ENCODE measurements at regions not wholly inside any gene's neighbourhood (a gene's known extent, or its start where the extent isn't known, plus 50 kb on each side); places are given as distances from the start of the nearest gene placed in this dataset.

DNA sequence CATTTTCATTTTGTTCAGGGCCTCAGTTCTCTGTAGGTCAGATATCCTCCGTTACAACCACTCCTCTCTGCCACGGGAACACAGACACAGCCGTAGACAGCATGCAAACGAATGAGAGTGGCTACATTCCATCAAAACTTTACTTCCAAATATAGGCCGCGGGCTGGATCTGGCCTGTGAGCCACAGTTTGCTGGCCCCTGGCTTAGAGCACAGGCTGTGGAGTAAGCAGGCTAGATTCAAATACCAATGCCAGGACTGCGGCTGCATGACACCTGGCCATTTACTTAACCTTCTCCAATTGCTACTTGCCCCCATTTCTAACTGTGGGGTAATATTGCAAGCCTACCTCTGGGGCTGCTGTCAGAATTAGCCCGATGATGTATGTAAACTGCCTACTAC lies 325.8 kb upstream of the POU3F3 start:
- DNase-seq (ENCODE audit: low read depth), result no peak

DNA sequence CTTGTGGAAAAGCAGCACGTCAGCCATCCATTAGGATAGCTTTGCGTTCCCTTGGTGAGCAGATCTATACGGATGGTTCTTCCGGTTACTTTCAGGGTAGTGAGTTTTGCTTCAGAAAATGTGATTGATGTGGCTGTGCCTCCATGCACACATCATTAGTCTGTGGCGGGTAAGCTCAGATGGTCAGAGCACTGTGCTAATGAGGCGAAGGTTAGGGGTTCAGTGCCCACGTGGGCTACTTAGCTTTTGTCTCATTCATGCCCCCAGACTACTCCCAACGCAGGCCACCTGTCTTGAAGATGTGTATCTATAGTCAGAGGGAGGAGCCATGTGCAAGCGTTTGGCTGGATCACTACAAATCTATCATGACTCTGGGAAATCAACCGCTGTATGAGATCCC lies 322.8 kb upstream of the POU3F3 start:
- DNase-seq (ENCODE audit: low read depth), result no peak

DNA sequence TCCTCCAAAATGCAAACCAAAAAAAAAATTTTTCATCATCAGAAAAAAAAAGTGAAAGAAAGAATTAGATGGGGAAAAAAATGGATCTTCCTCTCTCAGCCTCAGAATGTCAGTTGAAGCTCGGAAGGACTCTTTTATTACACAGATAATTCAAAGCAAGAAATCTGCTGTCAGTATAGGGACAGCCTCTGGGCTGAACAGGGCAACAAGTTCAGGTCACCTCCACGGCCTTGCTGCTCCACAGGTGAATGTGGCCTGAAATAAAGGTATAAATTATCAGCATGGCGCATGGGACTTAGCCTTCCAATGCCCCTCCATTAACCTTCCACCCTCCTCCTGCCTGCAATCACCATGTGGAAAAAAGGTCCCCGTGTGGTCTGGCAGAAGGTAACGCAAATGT lies 316.8 kb upstream of the POU3F3 start:
- no peak for DNase-seq (ENCODE audit: low read depth)

DNA sequence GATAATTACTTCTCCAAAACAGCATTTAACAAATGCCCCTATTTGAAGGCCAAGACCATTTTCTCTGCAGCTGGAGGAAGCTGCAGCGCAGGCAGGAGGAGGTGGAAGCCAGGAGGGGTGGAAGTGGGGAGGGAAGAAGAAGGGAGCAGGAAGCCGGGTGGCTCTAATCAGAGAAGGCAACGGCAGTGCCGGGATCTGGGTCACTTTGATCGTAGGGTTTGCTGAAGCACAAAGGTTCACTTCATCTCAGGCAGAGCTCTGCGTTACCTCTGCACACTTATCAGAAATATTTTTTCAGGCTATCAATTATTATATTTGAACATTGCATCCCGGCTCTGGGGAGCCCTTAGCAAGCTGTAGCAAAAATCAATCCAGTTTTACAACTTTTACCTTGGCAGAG lies 315.8 kb upstream of the POU3F3 start:
- no peak for DNase-seq (ENCODE audit: low read depth)

DNA sequence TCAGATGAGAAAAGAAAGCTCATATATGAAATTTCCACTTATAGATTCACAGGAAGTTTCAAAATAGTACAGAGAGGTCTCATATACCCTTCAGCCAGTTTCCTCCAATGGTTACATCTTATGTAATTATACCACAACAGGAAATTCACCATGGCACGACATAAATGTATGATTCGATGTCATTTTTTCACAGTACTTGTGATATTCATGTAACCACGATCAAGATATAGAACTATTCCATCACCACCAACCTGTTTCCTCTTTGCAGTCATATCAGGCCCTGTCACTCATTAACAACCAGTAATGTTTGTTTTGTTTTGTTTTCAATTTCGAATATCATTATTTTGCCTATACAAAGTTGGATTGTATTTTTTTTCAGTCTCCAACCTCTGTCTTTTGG lies 314.3 kb upstream of the POU3F3 start:
- DNase-seq (ENCODE audit: low read depth), result no peak

DNA sequence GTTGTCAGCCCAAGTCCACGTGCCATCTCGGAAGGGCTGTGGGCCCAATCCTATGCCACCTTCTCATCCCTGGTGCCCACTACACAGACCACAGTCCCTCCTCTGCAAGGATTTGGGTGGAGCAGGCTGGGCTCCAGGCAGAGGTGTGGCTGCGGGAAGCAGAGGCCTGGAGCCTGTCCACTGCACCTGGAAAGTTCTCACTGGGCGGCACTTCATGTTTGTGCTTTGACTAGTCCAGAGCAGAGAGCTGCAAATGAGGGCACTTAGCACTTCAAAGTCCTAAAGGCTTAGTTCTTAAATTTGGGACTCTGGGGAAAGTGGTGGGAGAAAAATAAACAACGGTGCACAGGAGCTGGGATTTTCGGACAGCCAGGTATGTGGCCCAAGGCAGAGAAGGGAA lies 308.9 kb upstream of the POU3F3 start:
- no peak for DNase-seq (ENCODE audit: low read depth)

DNA sequence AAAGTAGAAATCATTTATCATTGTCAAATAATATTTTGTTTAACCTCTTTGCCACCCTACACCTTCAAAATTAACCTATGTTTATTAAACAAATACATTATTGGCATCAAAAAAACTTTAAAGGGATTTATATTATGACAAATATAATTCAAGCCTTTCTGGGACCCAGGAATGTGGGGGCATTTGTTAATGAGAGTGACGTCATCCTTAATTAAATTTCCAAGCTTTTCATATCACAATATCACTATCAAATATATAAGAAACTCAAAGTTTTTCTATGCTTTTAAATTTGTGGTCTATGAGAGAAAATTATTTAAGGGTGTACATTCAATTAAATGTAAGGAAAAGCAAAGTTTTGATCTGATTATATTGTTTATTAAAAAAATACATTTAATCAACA lies 307.4 kb upstream of the POU3F3 start:
- DNase-seq (ENCODE audit: low read depth), result no peak

DNA sequence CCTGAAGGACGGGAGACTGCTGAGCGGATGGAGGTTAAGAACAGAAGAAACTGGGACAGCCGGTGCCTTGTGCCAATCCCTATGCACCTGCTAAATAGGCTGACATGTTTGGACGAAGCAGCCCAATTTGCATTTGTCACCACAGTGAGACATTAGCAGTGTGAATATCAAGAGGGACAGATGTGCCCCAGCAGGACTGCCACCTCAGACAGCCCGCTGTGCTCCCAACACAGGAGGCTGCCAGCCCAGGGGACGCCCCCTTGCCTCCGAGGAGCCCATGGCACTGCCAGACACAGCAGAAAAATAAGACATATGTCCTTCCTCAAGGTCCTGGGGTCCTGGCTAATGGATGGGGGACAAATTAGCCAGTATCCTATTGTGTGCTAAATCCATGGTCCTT lies 306.7 kb upstream of the POU3F3 start:
- no peak for DNase-seq (ENCODE audit: low read depth)

DNA sequence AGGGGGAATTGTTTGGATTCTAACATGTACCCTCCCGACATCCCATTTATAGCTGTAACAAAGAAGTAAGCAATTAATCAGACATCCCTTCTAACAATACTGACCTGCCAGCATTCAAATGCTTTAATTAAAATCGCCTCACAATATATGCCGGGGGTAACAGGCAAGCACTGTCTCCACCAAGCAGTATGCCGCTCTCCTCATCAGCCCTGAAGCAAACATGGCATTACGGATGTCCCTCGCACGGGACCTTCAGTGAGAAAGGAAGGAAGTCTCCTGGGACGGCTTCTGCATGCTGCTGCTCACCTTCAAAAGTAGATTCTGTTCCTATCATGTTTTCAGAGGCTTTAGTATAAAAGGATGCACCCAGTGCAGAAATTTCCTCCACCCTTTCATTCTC lies 292.7 kb upstream of the POU3F3 start:
- DNase-seq (ENCODE audit: low read depth), result no peak

DNA sequence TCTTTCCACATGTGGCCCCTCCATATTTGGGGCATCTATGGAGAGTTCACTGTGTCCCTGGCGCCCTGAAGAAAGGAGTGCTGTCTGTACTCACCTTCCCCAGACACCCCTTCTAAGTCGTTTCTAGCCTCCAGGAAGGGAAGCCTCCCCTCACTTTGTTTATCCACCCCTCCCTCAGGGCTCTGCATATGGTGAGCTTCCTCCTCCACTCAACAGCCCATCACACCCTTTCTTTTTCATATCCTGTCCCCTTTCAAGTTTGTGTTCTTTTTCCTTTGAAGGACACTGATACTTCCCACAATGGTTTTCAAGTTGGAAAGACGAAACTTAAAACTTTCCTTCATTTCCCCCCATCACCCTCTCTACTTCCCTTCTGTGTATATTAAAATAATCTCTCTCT lies 291.4 kb upstream of the POU3F3 start:
- DNase-seq (ENCODE audit: low read depth), result no peak

DNA sequence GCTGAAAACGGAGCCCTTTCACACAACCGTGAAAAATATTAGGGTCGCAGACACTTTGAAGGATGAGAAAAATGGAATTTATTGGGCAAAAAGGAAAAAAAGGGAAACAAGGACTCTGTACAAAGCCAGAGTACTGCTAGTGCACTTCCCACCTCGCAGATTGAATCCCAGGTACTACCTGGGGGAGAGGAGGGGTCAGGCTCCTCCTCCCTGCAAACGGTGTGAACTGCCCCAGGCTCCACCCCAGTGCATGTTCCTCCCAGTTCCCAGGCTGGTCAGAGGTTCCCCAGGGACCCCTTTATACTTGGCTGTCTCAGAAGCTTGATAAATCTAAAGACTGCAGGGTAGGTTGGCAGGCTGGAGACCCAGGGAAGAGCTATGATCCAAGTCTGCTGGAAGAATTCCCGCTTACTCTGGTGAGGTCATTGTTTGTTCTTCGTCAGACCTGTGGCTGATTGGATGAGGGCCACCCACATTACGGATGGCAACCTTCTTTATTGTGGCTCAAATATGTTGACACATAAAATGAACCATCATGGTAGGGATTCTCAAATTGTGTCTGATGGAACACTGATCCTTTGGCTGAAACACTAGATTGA lies 290.4 kb upstream of the POU3F3 start:
- no peak for DNase-seq (ENCODE audit: low read depth)

DNA sequence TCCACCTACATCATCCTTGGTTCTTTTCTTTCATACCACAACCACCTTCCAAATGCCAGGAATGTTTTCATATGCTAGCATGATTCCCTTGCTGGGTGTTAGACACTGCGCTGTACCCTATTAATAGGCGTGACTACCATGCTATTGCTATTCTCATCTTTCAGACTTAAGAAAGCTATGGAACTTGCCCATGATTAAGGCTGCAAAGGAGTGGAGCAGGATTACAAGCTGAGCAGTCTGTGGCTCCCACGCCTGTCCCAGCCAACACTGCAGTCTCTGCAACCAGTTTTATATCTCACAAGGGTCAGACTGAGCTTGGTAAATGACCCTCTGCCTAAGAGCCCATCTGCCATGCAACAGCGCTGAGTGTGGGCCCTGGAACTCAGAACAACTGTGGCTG lies 285.7 kb upstream of the POU3F3 start:
- no peak for DNase-seq (ENCODE audit: low read depth)

DNA sequence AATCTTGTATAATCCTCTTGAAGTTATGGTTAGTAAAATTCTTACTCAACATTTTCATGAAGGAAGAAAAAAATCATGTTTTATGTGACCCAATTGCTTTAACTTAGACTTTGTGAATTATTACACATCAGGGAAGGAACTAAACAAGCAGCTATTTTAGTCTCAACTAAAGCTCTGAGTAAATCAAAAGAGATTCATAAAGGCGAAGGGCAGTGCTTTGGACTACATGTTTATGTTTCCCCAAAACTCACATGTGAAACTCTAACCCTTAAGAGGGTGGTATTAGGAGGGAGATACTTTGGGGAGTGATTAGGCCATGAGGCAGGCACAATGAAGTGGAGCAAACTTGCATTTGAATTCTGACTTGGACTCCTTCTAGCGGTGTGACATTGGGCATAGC lies 283.7 kb upstream of the POU3F3 start:
- no peak for DNase-seq (ENCODE audit: low read depth)

DNA sequence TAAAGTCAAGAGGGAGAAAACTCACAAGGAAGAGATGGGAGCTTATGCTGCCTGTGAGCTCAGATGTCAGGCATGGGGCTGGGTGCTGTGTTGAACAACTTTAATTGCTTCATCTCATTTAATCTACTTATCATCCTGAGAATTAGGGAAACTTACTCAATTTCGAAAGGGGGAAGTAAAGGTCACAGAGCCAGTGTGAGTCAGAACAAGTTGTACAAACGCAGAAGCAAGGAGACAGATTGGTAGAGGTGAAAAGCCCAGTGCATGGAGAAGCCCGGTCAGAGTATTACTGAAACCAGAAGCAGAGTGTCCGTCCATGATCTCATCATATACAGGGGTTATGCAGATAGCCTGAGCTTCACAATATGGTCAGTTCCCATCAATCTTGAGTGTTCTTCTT lies 281.1 kb upstream of the POU3F3 start:
- no peak for DNase-seq (ENCODE audit: low read depth)

DNA sequence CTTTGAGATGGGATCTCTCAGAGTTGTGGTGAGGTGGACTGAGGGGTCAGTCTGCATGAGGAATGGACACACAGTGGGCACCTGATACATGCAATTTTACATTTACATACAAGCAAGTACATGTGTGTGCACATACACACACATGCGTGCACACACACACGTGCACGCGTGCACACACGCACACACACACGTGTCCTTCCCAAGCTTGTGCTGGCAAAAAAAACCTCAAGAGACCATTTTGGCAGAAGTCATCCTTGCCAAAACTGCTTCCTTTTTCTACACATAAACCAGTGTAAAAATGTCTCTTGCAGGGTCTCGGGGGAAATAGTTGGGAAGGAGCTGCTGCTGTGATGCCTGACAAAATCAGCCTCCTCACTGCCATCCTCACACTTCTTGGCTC lies 279.5 kb upstream of the POU3F3 start:
- no peak for DNase-seq (ENCODE audit: low read depth)

DNA sequence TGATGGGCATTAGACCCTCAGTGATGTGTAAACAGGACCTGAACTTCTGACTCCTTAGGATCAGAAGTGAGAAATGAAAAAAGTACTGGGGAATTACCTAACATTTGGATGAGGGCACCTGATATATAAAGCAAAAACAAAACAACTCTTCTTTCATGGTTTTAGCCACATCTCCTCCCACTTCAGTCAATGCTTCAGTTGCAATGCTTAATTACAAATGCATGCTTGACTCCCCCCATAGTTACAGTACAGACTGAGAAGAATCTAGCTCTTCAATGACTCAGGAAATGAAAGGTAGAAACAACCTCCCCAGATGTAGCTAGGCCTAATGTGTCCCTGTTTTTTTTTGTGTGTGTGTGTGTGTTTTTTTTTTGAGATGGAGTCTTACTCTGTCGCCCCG lies 276.8 kb upstream of the POU3F3 start:
- DNase-seq (ENCODE audit: low read depth), result no peak

DNA sequence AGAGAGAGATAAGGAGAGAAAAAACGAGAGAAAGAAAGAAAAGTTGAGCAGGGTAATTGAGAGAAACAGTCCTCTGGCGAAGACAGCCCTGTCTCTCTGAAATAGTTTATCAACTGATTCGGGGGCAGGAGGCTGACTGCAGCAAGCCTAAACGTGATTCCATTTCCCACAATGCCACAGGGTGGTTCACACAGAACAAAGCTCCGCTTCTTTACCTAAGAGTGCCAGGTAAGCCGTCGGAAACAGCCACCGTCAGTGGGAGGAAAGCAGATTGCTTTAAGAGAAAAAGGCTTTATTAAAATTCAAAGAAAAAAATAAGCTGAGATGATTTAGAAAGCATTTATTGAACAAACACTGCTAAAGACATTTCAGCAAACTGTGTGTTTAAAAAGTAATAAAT lies 271.4 kb upstream of the POU3F3 start:
- no peak for DNase-seq (ENCODE audit: low read depth)

DNA sequence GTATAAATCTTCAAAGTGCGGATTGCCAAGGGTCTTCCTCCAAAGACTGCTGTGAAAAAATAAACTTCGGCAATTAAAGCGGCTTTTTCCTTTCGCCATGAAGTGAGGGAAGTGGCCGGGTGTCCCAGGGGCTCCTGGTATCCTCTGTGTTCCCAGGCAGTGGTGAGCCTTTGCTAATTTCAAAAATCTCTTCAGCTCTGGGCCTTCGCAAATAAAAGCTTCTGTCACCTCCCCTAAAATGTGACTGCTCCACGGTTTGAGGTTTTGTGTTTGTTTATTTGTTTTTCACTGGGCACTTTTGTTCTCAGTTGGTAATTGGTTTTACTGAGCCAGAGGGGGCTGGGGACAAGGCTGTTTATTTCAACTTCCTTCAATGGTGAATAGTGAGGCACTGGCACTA lies 270.1 kb upstream of the POU3F3 start:
- DNase-seq (ENCODE audit: low read depth), result no peak

DNA sequence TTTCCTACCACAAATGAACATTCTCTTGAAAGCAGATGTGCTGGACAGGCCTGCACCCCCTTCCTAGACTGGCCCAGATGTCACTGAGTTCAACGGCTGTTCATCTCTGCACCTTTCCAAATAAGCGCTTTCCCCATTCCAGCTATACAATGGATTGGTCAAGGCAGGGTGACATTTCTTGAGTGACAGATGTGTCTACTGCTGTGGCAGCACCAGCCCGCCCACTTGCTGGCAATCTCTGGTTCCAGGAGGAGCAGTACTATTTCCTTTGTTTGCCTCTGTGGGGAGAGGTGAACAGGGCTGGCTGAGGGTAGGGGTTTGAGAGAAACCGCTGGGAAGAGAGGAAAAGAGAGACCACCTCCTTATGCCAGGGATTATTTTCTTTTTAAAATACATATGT lies 269.5 kb upstream of the POU3F3 start:
- DNase-seq (ENCODE audit: low read depth), result no peak

DNA sequence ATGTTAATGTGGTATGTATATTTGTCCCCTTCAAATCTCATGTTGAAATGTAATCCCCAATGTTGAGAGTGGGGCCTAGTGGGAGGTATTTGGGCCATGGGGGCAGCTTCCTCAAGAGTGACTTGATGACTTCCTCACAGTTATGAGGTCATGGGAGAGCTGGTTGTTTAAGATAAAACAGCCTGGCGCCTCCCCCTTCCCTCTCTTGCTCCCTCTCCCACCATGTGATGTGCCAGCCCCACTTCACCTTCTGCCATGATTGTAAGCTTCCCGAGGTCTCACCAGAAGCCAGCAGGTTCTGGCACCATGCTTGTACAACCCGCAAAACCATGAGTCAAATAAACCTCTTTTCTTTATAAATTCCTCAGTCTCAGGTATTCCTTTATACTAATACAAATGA lies 258.3 kb upstream of the POU3F3 start:
- no peak for DNase-seq (ENCODE audit: low read depth)

DNA sequence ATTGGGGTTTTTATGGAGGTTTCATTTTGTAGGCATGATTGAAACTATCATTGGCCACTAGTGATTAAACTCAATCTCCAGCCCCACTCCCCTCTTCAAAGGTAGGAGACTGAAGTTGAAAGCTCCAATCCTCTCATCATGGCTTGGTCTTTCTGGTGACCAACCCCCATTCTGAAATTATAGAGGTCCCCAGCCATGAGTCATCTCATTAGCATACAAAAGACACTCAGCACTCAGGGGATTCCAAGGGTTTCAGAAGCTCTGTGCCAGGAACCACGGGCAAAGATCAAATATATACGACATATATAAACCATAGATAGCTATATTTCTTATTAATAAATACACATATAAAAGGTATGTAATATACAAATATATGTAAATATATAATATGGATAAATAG lies 256.0 kb upstream of the POU3F3 start:
- DNase-seq (ENCODE audit: low read depth), result no peak

DNA sequence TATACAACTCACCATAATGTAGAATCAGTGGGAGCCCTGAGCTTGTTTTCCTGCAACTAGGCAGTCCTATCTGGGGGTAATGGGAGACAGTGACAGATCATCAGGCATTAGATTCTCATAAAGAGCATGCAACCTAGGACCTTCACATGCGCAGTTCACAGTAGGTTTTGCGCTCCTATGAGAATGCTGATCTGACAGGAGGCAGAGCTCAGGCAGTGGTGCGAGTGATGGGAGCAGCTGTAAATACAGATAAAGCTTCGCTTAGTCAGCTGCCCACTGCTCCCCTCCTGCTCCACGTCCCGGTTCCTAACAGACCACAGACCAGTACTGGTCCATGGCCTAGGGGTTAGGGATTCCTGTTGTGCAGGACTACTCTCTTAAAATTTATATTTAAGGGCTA lies 255.3 kb upstream of the POU3F3 start:
- no peak for DNase-seq (ENCODE audit: low read depth)

DNA sequence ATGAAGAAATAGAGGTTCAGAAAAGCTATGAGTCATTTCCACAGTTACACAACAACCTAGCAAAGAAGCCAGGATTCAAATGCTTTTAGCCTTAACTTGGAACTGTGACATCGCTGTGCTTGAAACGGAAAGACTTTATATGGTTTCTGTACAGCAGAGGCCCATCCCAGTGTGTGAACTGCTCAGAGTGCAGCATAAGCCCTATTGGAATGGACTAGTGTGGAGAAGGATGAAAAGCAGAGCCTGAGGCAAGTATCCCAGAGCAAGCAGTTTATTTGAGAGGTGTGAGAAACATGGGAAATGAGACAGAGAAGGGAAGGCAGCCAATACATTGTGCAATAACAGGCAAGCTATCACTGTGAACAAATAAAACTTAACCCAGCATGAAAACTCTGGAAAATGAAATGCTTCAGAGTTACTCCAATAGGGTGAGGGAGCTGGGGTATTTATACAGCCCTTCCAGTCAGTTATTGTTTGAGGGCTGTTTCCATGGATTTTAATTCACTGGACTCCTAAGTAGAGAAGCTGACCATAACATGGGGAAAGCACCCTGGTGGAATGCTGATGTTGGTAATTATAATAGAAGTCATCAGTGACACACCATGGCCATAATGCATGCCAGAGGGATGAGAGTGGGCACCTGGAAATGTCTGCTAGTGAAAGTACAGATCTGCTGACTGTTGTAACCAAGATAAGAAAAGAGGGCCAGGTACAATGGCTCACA lies 254.0 kb upstream of the POU3F3 start:
- no peak for DNase-seq (ENCODE audit: low read depth)

DNA sequence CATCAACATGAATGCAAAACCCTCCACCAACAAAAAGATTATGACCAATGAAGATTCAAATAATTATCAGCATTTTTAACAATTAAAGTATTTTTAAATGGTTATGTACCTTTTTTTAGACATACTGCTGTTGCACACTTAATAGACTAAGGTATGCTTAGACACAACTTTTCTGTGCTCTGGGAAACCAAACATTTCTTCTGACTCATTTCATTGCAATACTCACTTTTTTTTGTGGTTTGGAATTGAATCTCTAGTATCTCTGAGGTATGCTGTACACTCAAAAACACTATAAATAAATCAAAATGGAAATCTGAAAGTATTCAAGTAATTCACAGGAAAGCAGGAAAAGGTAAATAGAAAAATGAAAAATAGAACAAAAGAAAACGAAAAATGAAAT lies 247.9 kb upstream of the POU3F3 start:
- no peak for DNase-seq (ENCODE audit: low read depth)

Measured in EH (cell line).